CD14-positive monocyte (primary cell): ENCODE measurements at regions not wholly inside any gene's neighbourhood (a gene's known extent, or its start where the extent isn't known, plus 50 kb on each side); places are given as distances from the start of the nearest gene placed in this dataset.

Experiments used
- DNase-seq, 3 donors: peaks; one replicate each; pipeline ENCODE4 v3.0.0-alpha.2; 2011 to 2022
- H2AFZ ChIP-seq: 2 replicates; pipeline ENCODE4 v1.6.0; 2012; ENCODE audit warnings: mild to moderate bottlenecking, low read depth, low read length, inconsistent platforms; ENCODE audit not compliant: insufficient read depth, poor library complexity, severe bottlenecking
- H3K27ac ChIP-seq, 2 donors: 1 replicate in 1 of 2; 2 replicates in 1 of 2; pipeline ENCODE4 v1.5.1; 2012 to 2013; ENCODE audit warnings: low read length in 2 of 2, control low read depth in 1 of 2, inconsistent platforms in 1 of 2, low read depth in 1 of 2, mild to moderate bottlenecking in 1 of 2
- H3K27me3 ChIP-seq, 2 donors: one replicate each; pipeline versions ENCODE4 v1.6.0 to v1.6.1; 2011 to 2013; ENCODE audit warnings: low read length in 2 of 2; ENCODE audit not compliant: control insufficient read depth in 2 of 2, insufficient read depth in 2 of 2
- H3K36me3 ChIP-seq, 2 donors: replicated peaks in 1 of 2; 1 replicate in 1 of 2; 2 replicates in 1 of 2; pipeline versions ENCODE4 v1.5.1 to v1.6.1; 2012 to 2013; ENCODE audit warnings: low read length in 2 of 2, control low read depth in 1 of 2, inconsistent platforms in 1 of 2, mild to moderate bottlenecking in 1 of 2; ENCODE audit not compliant: insufficient read depth in 2 of 2, control insufficient read depth in 1 of 2
- H3K4me1 ChIP-seq, 2 donors: 1 replicate in 1 of 2; 2 replicates in 1 of 2; pipeline versions ENCODE4 v1.5.1 to v1.6.1; 2012 to 2013; ENCODE audit warnings: low read length in 2 of 2, control low read depth in 1 of 2, inconsistent platforms in 1 of 2, mild to moderate bottlenecking in 1 of 2, moderate library complexity in 1 of 2; ENCODE audit not compliant: insufficient read depth in 2 of 2, control insufficient read depth in 1 of 2
- H3K4me2 ChIP-seq: replicated peaks from 2 replicates; pipeline ENCODE3; 2012; ENCODE audit warnings: low read length, moderate library complexity, mild to moderate bottlenecking; ENCODE audit not compliant: poor library complexity, severe bottlenecking; ENCODE audit errors: extremely low read depth
- H3K4me3 ChIP-seq, 3 experiments: fragments of 200-600 bp in 1 of 3; sonication (generic) in 1 of 3; replicated peaks in 1 of 3; 1 replicate in 2 of 3; 2 replicates in 1 of 3; pipeline ENCODE4 v1.5.1; 2011 to 2013; ENCODE audit warnings: low read length in 3 of 3, mild to moderate bottlenecking in 3 of 3, control low read depth in 2 of 3, low read depth in 2 of 3, inconsistent platforms in 1 of 3, moderate library complexity in 1 of 3
- H3K79me2 ChIP-seq: 2 replicates; pipeline ENCODE4 v1.6.0; 2012; ENCODE audit warnings: mild to moderate bottlenecking, control low read depth, inconsistent platforms, low read length, moderate library complexity; ENCODE audit not compliant: insufficient read depth
- H3K9ac ChIP-seq: 2 replicates; pipeline ENCODE4 v1.6.0; 2017; ENCODE audit warnings: low read length, mild to moderate bottlenecking; ENCODE audit not compliant: insufficient read depth, poor library complexity, severe bottlenecking
- H3K9me3 ChIP-seq, 2 donors: replicated peaks in 1 of 2; 1 replicate in 1 of 2; 2 replicates in 1 of 2; pipeline versions ENCODE4 v1.5.1 to v1.6.1; 2012 to 2013; ENCODE audit warnings: low read length in 2 of 2, control low read depth in 1 of 2; ENCODE audit not compliant: control insufficient read depth in 1 of 2, insufficient read depth in 1 of 2
- H4K20me1 ChIP-seq: 2 replicates; pipeline ENCODE4 v1.6.0; 2012; ENCODE audit warnings: mild to moderate bottlenecking, low read length, control low read depth, moderate library complexity; ENCODE audit not compliant: insufficient read depth
- H3K27ac Mint-ChIP-seq, 7 donors: one replicate each; pipeline ENCODE4 v1.8.0; 2020; ENCODE audit warnings: mild to moderate bottlenecking in 7 of 7, mixed read lengths in 7 of 7, moderate library complexity in 6 of 7, inconsistent platforms in 2 of 7
- H3K27me3 Mint-ChIP-seq, 3 donors: one replicate each; pipeline ENCODE4 v1.8.0; 2021 to 2022; ENCODE audit warnings: low read depth in 3 of 3, mild to moderate bottlenecking in 3 of 3, mixed read lengths in 3 of 3, moderate library complexity in 3 of 3, inconsistent platforms in 1 of 3
- H3K36me3 Mint-ChIP-seq, 2 donors: one replicate each; pipeline ENCODE4 v1.8.0; 2020; ENCODE audit warnings: mixed read lengths in 2 of 2, inconsistent platforms in 1 of 2, mild to moderate bottlenecking in 1 of 2
- H3K4me1 Mint-ChIP-seq: one replicate; pipeline ENCODE4 v1.8.0; 2020; ENCODE audit warnings: mild to moderate bottlenecking, mixed read lengths
- H3K4me3 Mint-ChIP-seq, 2 donors: one replicate each; pipeline ENCODE4 v1.8.0; 2020; ENCODE audit warnings: mild to moderate bottlenecking in 2 of 2, mixed read lengths in 2 of 2, moderate library complexity in 1 of 2
- H3K9me3 Mint-ChIP-seq, 7 donors: one replicate each; pipeline ENCODE4 v1.8.0; 2020 to 2022; ENCODE audit warnings: mixed read lengths in 7 of 7, mild to moderate bottlenecking in 6 of 7, moderate library complexity in 6 of 7, inconsistent platforms in 2 of 7
- WGBS: methylation state at CpG from one replicate; pipeline ENCODE4 v1.1.5; 2013; ENCODE audit warnings: missing lambda C conversion rate; ENCODE audit not compliant: insufficient coverage; 5-methylcytosine and 5-hydroxymethylcytosine counted together
- intact Hi-C, 2 donors: fragments of 100-400 bp; cut with micrococcal nuclease; formaldehyde crosslinking; loops; one replicate each; pipeline versions ENCODE4 v1.15.0 to v1.15.1; 2023
- TF ChIP-seq, protein P1 (sequence below): fragments of 200-600 bp; IDR thresholded peaks from one replicate; pipeline ENCODE4 v1.8.0; 2022; ENCODE audit warnings: antibody characterized with exemption, mild to moderate bottlenecking

DNA sequence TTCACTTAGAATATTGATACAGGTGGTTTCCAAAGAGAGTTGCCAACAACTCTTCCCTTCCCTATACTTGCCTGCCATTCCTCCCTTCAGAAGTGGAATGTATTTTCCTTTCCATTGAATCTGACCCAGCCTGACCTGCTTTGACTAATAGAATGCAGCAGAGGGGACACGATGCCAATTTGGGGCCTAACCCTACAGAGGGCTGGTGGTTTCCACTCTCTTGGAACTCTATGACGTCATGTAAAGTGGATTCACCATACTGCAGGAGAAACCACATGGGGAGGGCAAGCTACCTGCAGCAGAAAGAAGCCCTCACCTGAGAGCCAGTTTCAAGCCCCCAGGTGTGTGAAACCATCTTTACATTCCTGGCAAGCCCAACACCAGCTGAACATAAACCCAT, 98.9 kb upstream of the TRIB2 start:
- H3K27ac Mint-ChIP-seq, result no peak overlapping the region
- H3K36me3 ChIP-seq, result no peaks in the 10 kb centered on the region
- H3K4me2 ChIP-seq, result no peak overlapping the region
- H3K36me3 Mint-ChIP-seq, result no peaks in the 10 kb centered on the region
- no peak overlapping the region for H3K4me3 Mint-ChIP-seq
- peaks cover 20% of the 10 kb centered on the region for H3K4me1 Mint-ChIP-seq
- no peaks in the 10 kb centered on the region for H3K79me2 ChIP-seq
- H3K9me3 Mint-ChIP-seq, result peaks cover 0 to 3% (median 0%) of the 10 kb centered on the region in 7 donors
- H3K27me3 Mint-ChIP-seq, result peaks cover 0 to 8% (median 4%) of the 10 kb centered on the region in 3 donors
- H3K4me1 ChIP-seq, result peaks cover 12 to 18% of the 10 kb centered on the region in 2 donors
- H3K27ac ChIP-seq, result no peak overlapping the region
- intact Hi-C loops, result no loop called here
- no peak for DNase-seq
- no peak overlapping the region for H3K4me3 ChIP-seq
- H3K27me3 ChIP-seq, result no peaks in the 10 kb centered on the region
- H3K9ac ChIP-seq, result no peak overlapping the region
- WGBS, result 88% methylated on average over 2 of the region's 2 CpGs
- no peaks in the 10 kb centered on the region for H4K20me1 ChIP-seq
- no peak overlapping the region for H2AFZ ChIP-seq
- H3K9me3 ChIP-seq, result no peaks in the 10 kb centered on the region
- TF ChIP-seq, protein P1, sequence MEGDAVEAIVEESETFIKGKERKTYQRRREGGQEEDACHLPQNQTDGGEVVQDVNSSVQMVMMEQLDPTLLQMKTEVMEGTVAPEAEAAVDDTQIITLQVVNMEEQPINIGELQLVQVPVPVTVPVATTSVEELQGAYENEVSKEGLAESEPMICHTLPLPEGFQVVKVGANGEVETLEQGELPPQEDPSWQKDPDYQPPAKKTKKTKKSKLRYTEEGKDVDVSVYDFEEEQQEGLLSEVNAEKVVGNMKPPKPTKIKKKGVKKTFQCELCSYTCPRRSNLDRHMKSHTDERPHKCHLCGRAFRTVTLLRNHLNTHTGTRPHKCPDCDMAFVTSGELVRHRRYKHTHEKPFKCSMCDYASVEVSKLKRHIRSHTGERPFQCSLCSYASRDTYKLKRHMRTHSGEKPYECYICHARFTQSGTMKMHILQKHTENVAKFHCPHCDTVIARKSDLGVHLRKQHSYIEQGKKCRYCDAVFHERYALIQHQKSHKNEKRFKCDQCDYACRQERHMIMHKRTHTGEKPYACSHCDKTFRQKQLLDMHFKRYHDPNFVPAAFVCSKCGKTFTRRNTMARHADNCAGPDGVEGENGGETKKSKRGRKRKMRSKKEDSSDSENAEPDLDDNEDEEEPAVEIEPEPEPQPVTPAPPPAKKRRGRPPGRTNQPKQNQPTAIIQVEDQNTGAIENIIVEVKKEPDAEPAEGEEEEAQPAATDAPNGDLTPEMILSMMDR, result no peak

DNA sequence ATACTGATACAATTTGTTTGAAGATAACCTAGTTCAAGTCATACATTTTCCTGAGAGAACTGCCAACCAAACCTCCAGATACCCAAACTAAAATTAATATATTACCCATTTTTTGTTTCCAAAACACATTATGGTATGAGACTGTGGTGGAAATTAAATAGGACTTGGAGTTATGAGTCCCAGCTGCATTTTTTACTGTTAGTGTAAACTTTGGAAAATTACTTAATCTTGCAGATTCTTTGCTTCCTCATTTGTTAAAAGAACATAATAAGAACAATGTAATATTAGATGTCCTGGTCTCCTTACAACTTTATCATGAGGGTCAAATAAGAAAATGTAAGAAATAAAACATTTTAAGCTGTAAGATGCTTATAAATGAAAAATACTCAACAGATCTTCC, 98.2 kb upstream of the TRIB2 start:
- Mint-ChIP-seq H3K27ac (no peak overlapping the region), H3K4me1 (peaks cover 20% of the 10 kb centered on the region), H3K36me3 (no peaks in the 10 kb centered on the region), H3K4me3 (no peak overlapping the region), H3K27me3 (peaks cover 0 to 8% (median 4%) of the 10 kb centered on the region in 3 donors), H3K9me3 (peaks cover 0 to 3% (median 0%) of the 10 kb centered on the region in 7 donors)
- TF ChIP-seq, protein P1, result no peak
- H4K20me1 ChIP-seq, result no peaks in the 10 kb centered on the region
- no peaks in the 10 kb centered on the region for H3K36me3 ChIP-seq
- intact Hi-C loops, result no loop called here
- H3K4me2 ChIP-seq, result no peak overlapping the region
- no peak overlapping the region for H3K9ac ChIP-seq
- H3K27ac ChIP-seq, result no peak overlapping the region
- H3K4me3 ChIP-seq, result no peak overlapping the region
- DNase-seq, result no peak
- H3K79me2 ChIP-seq, result no peaks in the 10 kb centered on the region
- H3K4me1 ChIP-seq, result peaks cover 12 to 18% of the 10 kb centered on the region in 2 donors
- H2AFZ ChIP-seq, result no peak overlapping the region
- no peaks in the 10 kb centered on the region for H3K27me3 ChIP-seq
- no peaks in the 10 kb centered on the region for H3K9me3 ChIP-seq
